Epithelial cell of proximal tubule (primary cell): ENCODE measurements at regions not wholly inside any gene's neighbourhood (a gene's known extent, or its start where the extent isn't known, plus 50 kb on each side); places are given as distances from the start of the nearest gene placed in this dataset.

Experiments
- DNase-seq: peaks from one replicate; pipeline ENCODE4 v3.0.0-alpha.2; 2011; ENCODE audit warnings: low read depth
- H3K4me3 ChIP-seq: 2 replicates; pipeline ENCODE4 v1.5.1; 2011; ENCODE audit warnings: low read depth, mild to moderate bottlenecking, low read length
- CTCF ChIP-seq: conservative IDR thresholded peaks from 2 replicates; pipeline ENCODE4 v1.5.1; 2012; ENCODE audit warnings: low read depth, mild to moderate bottlenecking, low read length

GRCh38 chr21:28723646-28724045 lies 269.0 kb downstream of the LTN1 start:
- no peak for DNase-seq
- no peak overlapping the region for H3K4me3 ChIP-seq
- no peak for TF ChIP-seq CTCF

GRCh38 chr21:28719723-28720122 lies 273.0 kb downstream of the LTN1 start:
- no peak for TF ChIP-seq CTCF
- no peak for DNase-seq

GRCh38 chr21:28714777-28715464 lies 277.8 kb downstream of the LTN1 start:
- no peak overlapping the region for H3K4me3 ChIP-seq
- DNase-seq = no peak
- TF ChIP-seq CTCF = no peak

More at GRCh38 chr21:28719723-28720122, 273.0 kb downstream of the LTN1 start:
- H3K4me3 ChIP-seq = no peak overlapping the region

GRCh38 chr21:28712411-28712810 lies 280.3 kb downstream of the LTN1 start:
- DNase-seq = no peak
- TF ChIP-seq CTCF = no peak
- H3K4me3 ChIP-seq = no peak overlapping the region

- DNase-seq = no peak
- TF ChIP-seq CTCF = no peak
- no peak overlapping the region for H3K4me3 ChIP-seq
Measured at GRCh38 chr21:28705616-28706015, 287.1 kb downstream of the LTN1 start.

GRCh38 chr21:28704746-28705145 lies 287.9 kb downstream of the LTN1 start:
- no peak for TF ChIP-seq CTCF
- no peak overlapping the region for H3K4me3 ChIP-seq
- no peak for DNase-seq

- no peak for DNase-seq
- no peak overlapping the region for H3K4me3 ChIP-seq
- no peak for TF ChIP-seq CTCF
Measured at GRCh38 chr21:28703861-28704260, 288.8 kb downstream of the LTN1 start.
